GM19239 (cell line): ENCODE measurements at regions not wholly inside any gene's neighbourhood (a gene's known extent, or its start where the extent isn't known, plus 50 kb on each side); places are given as distances from the start of the nearest gene placed in this dataset.
"Not testable (repeated sequence)": the region's sequence is repeated elsewhere in the genome, so short reads cannot be mapped to it uniquely, and the experiment has no call there.

Experiments
- DNase-seq: peaks from one replicate; pipeline ENCODE4 v3.0.0; 2011; ENCODE audit warnings: low spot score; ENCODE audit not compliant: insufficient read length
- FAIRE-seq: peaks from 2 replicates; lab custom pipeline; 2011; peaks lifted over from hg19 to GRCh38; lab: Jason Lieb, UNC

GRCh38 chr2:22930781-22931180 is 454.2 kb upstream of the KLHL29 start:
- FAIRE-seq, result no peak
- no peak for DNase-seq

- no peak for DNase-seq
- FAIRE-seq, result no peak
These were observed 452.7 kb upstream of the KLHL29 start for GRCh38 chr2:22932288-22932687.

- DNase-seq (no peak), FAIRE-seq (no peak)
These were observed 450.2 kb upstream of the KLHL29 start for GRCh38 chr2:22934747-22935146.

- no peak for DNase-seq
- no peak for FAIRE-seq
These were observed 442.5 kb upstream of the KLHL29 start for GRCh38 chr2:22942441-22942840.

- DNase-seq, result no peak
- no peak for FAIRE-seq
These were observed 440.8 kb upstream of the KLHL29 start for GRCh38 chr2:22944143-22944542.

GRCh38 chr2:22946553-22946952 is 438.4 kb upstream of the KLHL29 start:
- DNase-seq (no peak), FAIRE-seq (no peak)

GRCh38 chr2:22947741-22948140 is 437.2 kb upstream of the KLHL29 start:
- FAIRE-seq, result no peak
- DNase-seq, result no peak

GRCh38 chr2:22950431-22950830 is 434.5 kb upstream of the KLHL29 start:
- no peak for FAIRE-seq
- no peak for DNase-seq

GRCh38 chr2:22952656-22953225 is 432.2 kb upstream of the KLHL29 start:
- FAIRE-seq, result no peak
- no peak for DNase-seq

GRCh38 chr2:22957446-22957845 is 427.5 kb upstream of the KLHL29 start:
- FAIRE-seq (no peak), DNase-seq (no peak)

- FAIRE-seq (no peak), DNase-seq (no peak)
These were observed 426.7 kb upstream of the KLHL29 start for GRCh38 chr2:22958308-22958707.

GRCh38 chr2:22967756-22968155 is 417.2 kb upstream of the KLHL29 start:
- FAIRE-seq (no peak), DNase-seq (no peak)

GRCh38 chr2:22970284-22970975 is 414.5 kb upstream of the KLHL29 start:
- FAIRE-seq, result no peak

GRCh38 chr2:22970991-22971390 is 414.0 kb upstream of the KLHL29 start:
- DNase-seq, result no peak

More at GRCh38 chr2:22970284-22970975, 414.5 kb upstream of the KLHL29 start:
- DNase-seq, result no peak

GRCh38 chr2:22981785-22982184 is 403.2 kb upstream of the KLHL29 start:
- FAIRE-seq (no peak), DNase-seq (no peak)

More at GRCh38 chr2:22970991-22971390, 414.0 kb upstream of the KLHL29 start:
- no peak for FAIRE-seq

- DNase-seq, FAIRE-seq: not testable (repeated sequence)
These were observed 400.8 kb upstream of the KLHL29 start for GRCh38 chr2:22984152-22984551.

GRCh38 chr2:22990246-22990645 is 394.7 kb upstream of the KLHL29 start:
- FAIRE-seq (no peak), DNase-seq (no peak)

- FAIRE-seq (no peak), DNase-seq (no peak)
These were observed 393.1 kb upstream of the KLHL29 start for GRCh38 chr2:22991844-22992243.

GRCh38 chr2:22992441-22992840 is 392.5 kb upstream of the KLHL29 start:
- DNase-seq, result no peak
- no peak for FAIRE-seq

GRCh38 chr2:22993250-22993649 is 391.7 kb upstream of the KLHL29 start:
- FAIRE-seq, result no peak
- DNase-seq, result no peak

GRCh38 chr2:22995576-22995975 is 389.4 kb upstream of the KLHL29 start:
- DNase-seq, result no peak
- FAIRE-seq, result no peak

- FAIRE-seq (no peak), DNase-seq (no peak)
These were observed 388.1 kb upstream of the KLHL29 start for GRCh38 chr2:22996911-22997310.
